Umbilical cord (tissue), 1 donor: ENCODE measurements at regions not wholly inside any gene's neighbourhood (a gene's known extent, or its start where the extent isn't known, plus 50 kb on each side); places are given as distances from the start of the nearest gene placed in this dataset.

Experiments used
- DNase-seq: peaks from one replicate; pipeline ENCODE4 v3.0.0-alpha.2; 2015; ENCODE audit warnings: low spot score

DNA sequence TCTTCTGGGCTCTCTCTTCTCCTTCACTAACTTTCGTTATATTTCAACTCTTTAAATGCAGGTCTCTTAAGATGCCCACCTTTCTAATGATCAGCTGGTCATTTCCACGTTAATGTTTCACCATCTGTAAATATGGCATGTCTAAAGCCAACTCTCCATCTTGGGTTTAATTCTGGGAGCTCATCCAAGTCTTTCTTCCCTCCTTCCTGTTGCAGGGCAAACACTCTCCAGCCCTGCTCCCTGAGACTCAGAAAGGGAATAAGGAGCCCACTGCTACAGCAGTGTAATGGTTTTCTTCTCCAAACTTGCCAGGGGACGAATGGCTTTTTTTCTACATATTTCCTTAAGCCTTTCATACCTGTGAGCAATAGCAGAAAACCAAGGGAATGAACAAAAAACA lies 73.3 kb upstream of the SOX1 start:
- no peak for DNase-seq

DNA sequence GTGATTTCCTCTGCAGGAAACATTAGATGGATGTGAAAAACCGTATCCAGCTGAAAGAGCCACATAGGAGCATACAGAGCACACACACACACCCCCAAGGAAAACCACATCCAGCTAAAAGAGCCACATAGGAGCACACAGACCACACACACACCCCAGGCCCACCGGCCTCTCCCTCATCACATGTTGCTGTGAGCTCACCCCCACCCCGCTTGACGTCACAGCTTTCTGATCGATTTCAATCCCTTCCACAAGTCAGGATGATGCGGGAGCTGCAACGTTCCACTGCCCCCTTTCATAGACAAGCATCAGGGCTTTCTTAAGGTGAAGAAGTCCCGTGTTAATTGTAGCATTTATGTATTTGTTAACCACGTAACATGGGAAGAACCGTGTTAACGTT lies 72.4 kb upstream of the SOX1 start:
- no peak for DNase-seq

DNA sequence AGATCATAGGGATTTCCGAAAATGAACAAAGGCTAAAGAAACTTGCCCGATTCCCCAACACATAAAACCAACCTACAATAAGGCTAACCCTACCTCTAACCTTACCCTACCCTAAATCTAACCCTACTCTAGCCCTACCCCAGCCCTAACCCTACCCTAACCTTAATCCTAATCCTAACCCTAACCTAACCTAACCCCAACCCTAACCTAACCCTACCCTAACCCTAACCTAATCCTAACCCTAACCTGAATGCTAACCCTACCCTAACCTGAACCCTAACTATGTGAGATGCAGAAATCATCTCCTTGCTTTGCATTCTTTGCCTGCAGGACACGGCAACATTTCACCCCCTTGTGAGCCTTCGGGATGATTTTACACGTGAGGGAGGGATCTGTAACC lies 67.6 kb upstream of the SOX1 start:
- no peak for DNase-seq

DNA sequence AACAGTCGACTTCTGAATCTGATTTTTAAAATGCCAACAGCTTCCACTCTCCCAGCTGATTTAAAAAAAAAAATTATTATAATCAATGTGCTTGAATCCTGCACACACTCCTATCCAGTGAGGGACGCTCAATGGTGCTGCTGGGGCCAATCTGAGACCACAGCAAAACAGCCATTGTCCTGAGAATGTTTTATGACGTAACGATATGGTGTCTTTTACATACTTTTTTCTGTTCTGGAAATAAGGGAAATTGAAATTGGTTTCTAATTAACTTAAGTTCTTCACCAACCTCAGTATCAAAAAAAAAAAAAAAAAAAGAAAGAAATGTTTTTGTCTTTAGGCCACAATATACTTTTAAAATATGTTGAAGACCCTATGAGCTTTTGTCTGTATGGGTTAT lies 66.1 kb upstream of the SOX1 start:
- no peak for DNase-seq

DNA sequence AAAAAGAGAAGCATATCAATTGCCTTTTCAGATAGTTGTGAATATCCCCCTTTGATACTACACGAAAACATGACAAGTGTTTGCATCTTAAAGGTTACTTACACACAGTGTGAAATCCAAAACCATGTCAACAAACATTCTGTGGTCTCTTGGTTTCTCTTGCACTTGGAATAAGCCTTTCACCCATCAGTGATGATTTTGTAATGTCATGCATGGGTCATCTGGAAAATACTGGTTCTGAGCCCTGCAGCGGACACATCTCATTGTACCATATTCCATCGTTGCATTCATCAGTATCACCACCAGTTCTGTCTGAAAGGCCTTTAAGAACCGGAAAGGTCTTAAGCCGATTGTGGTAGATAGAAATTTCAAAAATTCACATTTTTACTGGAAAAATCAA lies 65.4 kb upstream of the SOX1 start:
- DNase-seq = no peak

DNA sequence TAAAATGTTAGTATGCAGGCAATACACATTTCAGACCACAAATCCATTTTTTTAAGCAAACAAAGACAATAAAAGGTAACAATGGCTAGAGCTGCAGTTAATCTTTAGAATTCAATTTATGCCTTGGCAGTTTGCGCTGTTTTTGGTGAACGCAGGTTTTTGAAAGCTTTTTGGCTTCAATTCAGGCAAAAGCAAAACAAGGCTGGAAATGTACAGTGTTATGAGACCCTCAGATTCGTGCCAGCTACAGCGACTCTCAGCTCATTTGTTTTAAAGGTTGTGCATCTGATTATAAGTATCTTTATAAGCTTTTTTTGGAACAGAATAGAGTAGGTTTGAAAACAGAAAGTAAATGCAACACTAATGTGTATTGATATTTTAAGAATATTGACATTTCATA lies 63.6 kb upstream of the SOX1 start:
- DNase-seq = no peak

DNA sequence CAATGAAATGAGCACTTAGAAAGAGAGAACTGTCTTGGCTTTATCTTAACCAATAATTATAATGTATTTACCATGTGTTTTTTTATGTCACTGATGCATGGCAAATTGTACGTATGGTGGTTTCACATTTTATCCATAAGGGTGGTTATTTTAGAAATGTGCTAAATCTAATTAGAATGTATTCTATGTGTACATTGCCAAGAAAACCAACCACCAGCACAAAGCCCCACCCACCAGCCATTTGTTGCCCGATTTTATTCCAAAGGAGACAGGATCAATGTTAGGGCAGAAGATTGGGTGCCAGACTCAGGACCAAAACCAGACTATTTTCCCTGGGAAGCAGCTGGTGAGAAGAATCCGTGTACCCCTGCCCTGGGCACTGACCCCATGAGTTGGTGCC lies 63.0 kb upstream of the SOX1 start:
- DNase-seq = no peak

DNA sequence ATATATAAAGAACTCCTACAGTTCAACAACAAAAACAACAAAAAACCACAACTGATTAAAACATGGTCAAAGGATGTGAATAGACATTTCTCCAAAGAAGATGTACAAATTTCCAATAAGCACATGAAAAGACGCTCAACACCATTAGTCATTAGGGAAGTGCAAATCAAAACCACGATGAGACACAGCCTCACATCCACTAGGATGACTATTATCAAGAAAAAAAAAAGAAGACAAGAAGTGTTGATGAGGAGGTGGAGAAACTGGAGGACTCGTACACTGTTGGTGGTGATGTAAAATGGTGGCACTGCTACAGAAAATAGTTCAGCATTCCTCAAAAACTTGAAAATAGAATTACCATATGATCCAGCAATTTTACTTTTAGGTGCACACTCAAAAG lies 61.0 kb upstream of the SOX1 start:
- DNase-seq = no peak

DNA sequence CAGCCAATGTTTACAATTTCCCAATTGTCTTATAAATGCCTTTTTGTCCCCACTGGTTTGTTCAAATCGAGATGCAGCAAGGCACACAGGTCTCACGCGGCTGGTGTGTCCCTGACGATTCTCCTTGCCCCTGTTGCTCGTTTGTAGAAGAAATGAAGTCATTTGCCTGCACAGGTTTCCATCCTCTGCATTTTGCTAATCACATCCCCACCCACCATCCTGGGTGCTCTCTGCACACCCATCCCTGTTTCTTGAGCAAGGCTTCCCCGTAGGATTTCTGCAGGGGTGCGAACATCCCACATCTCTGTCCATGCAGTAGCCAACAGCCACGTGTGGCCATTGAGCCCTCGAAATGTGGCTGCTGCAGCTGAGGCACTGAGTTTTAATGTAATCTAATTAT lies 59.8 kb upstream of the SOX1 start:
- no peak for DNase-seq

DNA sequence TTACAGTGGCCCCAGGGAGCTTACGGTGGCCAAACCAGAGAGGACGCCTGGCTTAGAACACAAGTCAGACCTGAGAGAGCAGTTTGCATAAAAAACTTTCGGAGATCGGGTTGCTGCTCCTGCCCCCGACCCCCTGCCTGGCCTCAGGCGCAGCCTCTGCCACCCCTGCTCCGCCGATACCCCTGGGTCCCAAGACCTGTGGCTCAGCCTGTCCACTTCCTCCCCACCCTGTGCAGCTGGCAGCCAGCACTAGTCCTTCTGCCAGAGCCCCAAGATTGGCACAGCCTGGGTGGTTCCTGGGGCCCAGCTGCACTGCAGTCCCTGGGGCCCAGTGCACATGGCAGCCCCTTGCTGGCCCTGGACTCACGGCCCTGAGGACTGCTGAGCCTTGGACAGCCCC lies 56.2 kb upstream of the SOX1 start:
- no peak for DNase-seq

DNA sequence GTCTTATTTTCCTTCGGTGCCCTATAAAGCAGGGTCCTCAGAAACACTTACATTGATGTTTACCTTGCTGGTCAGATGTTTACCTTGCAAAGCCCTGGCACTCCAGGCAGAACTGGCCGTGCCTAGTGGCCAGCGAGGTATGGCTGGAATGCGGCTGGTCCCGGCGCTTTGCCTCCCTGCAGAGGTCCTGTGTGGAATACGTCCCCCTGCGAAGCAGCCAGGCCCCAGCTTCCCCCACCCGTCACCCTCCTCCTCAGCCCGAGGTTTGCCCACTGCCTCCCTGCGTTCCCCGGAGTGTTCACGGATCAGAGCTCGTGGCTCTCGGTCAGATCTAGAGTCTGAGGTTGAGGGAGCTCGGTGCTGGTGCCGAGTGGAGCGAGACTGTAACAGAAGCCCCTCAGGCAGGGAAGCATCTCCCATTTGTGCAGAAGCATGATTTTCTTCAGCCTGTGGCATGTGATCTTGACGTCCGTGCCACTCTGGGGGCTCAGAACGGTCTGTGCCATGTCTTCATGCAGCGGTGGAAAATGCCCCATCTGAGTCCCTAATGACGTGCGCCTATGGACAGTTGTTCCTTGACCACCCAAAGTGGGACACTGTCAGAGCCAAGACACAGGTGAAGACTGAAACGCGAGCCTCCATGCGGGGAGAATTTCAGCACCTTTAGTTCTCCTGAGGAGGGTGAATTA lies 54.8 kb upstream of the SOX1 start:
- DNase-seq = no peak

DNA sequence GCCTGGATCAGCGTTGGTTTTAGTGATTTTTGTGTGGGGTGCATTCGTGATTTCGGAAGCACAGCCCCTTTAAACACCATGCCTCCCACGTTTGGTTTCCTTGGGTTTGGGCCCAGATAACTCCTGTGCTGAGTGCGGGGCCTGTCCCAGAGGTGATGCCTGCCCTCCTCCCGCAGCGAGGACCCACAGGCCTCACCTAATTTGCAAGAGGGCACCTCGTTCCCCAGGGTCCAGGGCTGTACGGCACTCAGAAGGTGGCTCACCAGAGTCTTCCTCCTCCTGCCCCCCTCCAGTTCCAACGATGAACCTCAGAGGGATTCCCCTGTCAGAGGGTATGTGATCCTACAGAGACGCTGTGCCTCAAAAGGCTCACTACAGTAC lies 54.3 kb upstream of the SOX1 start:
- no peak for DNase-seq

DNA sequence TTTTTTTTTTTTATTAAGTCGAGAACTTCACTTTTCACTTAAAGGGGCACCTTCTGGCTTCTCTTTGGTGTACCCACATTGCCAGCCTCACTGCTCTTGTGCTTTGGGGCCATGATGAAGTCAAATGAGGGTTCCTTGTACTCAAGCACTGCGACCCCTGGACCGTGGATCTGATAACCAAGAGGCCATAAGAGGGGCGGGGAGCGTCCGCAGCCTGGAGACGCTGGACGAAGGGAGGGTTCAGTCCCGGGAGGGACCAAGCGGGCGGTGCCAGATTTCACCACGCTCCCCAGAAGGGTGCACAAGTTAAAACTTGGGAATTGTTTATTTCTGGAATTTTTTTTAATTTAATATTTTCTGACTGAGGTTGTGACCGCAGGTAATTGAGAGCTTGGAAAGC lies 53.3 kb upstream of the SOX1 start:
- no peak for DNase-seq

DNA sequence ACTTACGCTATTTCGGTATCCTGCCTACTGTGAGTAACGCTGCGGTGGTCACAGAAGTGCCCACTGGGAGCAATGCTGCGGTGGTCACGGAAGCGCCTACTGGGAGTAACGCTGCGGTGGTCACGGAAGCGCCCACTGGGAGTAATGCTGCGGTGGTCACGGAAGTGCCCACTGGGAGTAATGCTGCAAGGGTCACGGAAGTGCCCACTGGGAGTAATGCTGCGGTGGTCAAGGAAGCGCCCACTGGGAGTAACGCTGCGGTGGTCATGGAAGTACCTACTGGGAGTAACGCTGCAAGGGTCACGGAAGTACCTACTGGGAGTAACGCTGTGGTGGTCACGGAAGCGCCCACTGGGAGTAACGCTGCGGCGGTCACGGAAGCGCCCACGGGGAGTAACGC lies 52.1 kb upstream of the SOX1 start:
- DNase-seq = no peak
